ENCODE measurements at regions not wholly inside any gene's neighbourhood (a gene's known extent, or its start where the extent isn't known, plus 50 kb on each side); places are given as distances from the start of the nearest gene placed in this dataset.

DNA sequence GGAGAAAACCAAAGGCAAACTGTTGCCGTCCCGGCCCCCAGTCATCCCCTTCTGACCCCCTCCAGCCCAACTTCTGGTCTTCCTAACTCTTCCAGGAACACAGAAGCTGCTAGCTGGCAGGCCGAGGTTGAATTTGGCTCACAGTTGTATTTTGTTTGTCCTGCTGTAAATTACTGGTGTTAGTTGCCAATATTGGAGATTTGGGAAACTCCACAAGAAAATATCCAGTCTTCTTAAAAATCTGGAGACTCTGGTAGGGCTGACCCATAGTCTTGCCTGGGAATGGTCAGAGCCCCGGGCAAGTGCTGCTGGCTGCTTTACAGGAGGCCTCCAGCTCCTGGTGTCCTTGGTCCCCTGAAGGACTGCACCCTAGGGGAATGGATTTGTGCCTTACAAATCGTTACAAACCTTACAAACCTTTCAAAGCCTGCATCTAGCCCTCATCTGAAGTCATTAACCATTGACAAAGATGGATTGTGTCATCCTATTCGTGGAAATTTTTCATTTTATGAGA lies 112.0 kb upstream of the MCTP2 start:
- H3K56ac ChIP-seq (replicated peaks; ENCODE audit: insufficient read length, low read depth, low read length) = no peak overlapping the region
- peaks cover 0 to 5% (median 2%) of the 10 kb centered on the region in 4 experiments; a peak in 4 of 7 replicates for H3K4me1 ChIP-seq (replicated peaks in 1 of 4; ENCODE audit: control insufficient read depth in 3 of 4, insufficient read depth in 4 of 4, low read length in 3 of 4)
- no peak overlapping the region for H3K4ac ChIP-seq (replicated peaks; ENCODE audit: insufficient read length, low read depth, low read length)
- FAIRE-seq (no peak), DNase-seq (ENCODE audit: low read depth in 1 of 2, low spot score in 2 of 2) (no peak)
- no peaks in the 10 kb centered on the region for H3K23me2 ChIP-seq (ENCODE audit: low read depth, low read length)
- no peak overlapping the region for H2BK20ac ChIP-seq (ENCODE audit: low read length)
- no peaks in the 10 kb centered on the region for H3K79me2 ChIP-seq (ENCODE audit: control insufficient read depth in 1 of 2, insufficient read depth in 2 of 2, low read length in 2 of 2)
- H2BK120ac ChIP-seq (replicated peaks; ENCODE audit: low read depth, low read length) = no peak overlapping the region
- ChIA-PET POLR2A (ENCODE audit: partially characterized antibody) (no interaction called here), CTCF (ENCODE audit: partially characterized antibody) (interaction anchor here (0.6 to 2.1 kb wide), 69 partner anchors 8 to 1101 kb away, joined by 3 to 77 read pairs (median 4); no protein-coding TSS in a partner anchor)
- H4K91ac ChIP-seq (replicated peaks; ENCODE audit: insufficient read length, low read length) = no peak overlapping the region
- H2BK15ac ChIP-seq (ENCODE audit: low read length) = no peak overlapping the region
- H2BK12ac ChIP-seq (ENCODE audit: low read depth, low read length) = no peak overlapping the region
- H3K4me3 ChIP-seq (ENCODE audit: extremely low read depth in 1 of 4, insufficient read depth in 2 of 4, low read depth in 3 of 4, low read length in 4 of 4) = no peak overlapping the region
- H4K8ac ChIP-seq (ENCODE audit: extremely low read depth, insufficient read depth, low read length) = no peak overlapping the region
- H2AK5ac ChIP-seq (ENCODE audit: low read depth, low read length) = no peak overlapping the region
- H3K9me3 ChIP-seq (ENCODE audit: insufficient read depth in 2 of 2, low read depth in 1 of 2, low read length in 1 of 2) = no peaks in the 10 kb centered on the region
- no peak overlapping the region for H3K23ac ChIP-seq (ENCODE audit: insufficient read length)
- no peak overlapping the region for H3K9ac ChIP-seq (replicated peaks in 1 of 4; ENCODE audit: extremely low read depth in 1 of 4, low read depth in 3 of 4, low read length in 3 of 4)
- no peaks in the 10 kb centered on the region for H3K36me3 ChIP-seq (ENCODE audit: control insufficient read depth in 2 of 4, insufficient read depth in 4 of 4, low read length in 3 of 4)
- H3K4me2 ChIP-seq (ENCODE audit: insufficient read depth in 1 of 2, low read depth in 2 of 2, low read length in 2 of 2) = no peak overlapping the region
- 0 out of 2 replicates have a peak overlapping the region, but pooled peaks have one; percentile 30 for H2AFZ ChIP-seq (ENCODE audit: low read length)
- no peak overlapping the region for H3K27ac ChIP-seq (ENCODE audit: low read depth, low read length)
- no peak overlapping the region for H3K14ac ChIP-seq (ENCODE audit: insufficient read length)
- H4K20me1 ChIP-seq (replicated peaks in 1 of 2; ENCODE audit: control insufficient read depth in 1 of 2, insufficient read depth in 2 of 2, low read length in 2 of 2) = no peaks in the 10 kb centered on the region
- no peaks in the 10 kb centered on the region for H3K79me1 ChIP-seq (ENCODE audit: low read depth, low read length)
- no peak overlapping the region for H3K18ac ChIP-seq (ENCODE audit: extremely low read depth, low read length)
- no peak overlapping the region for H4K5ac ChIP-seq (ENCODE audit: insufficient read length, low read depth, low read length)
- H2BK5ac ChIP-seq (ENCODE audit: low read depth, low read length) = no peak overlapping the region
- no peaks in the 10 kb centered on the region for H3K27me3 ChIP-seq (replicated peaks in 1 of 4; ENCODE audit: control insufficient read depth in 3 of 4, extremely low read depth in 1 of 4, insufficient read depth in 3 of 4, low read length in 3 of 4)
- WGBS, 2 experiments (ENCODE audit: extremely low coverage in 1 of 2, insufficient coverage in 1 of 2, insufficient read length in 1 of 2, insufficient replicate concordance in 2 of 2, low coverage in 1 of 2, low lambda C conversion rate in 2 of 2, missing lambda C conversion rate in 1 of 2) = 84% methylated on average over 6 of the region's 6 CpGs; no CpG with 5 or more reads in 1 of the 2 experiments
- TF ChIP-seq TAF1 (IDR thresholded peaks at IDR 0.05; ENCODE audit: low read depth, low read length) (no peak), SAP30 (IDR thresholded peaks at IDR 0.05; ENCODE audit: insufficient read depth, insufficient replicate concordance, low read length) (no peak), SUZ12 (IDR thresholded peaks at IDR 0.05; ENCODE audit: low read length) (no peak), CBX8 (IDR thresholded peaks at IDR 0.05; ENCODE audit: borderline replicate concordance, low read depth, low read length) (no peak), CREB1 (IDR thresholded peaks at IDR 0.05) (no peak), SP4 (IDR thresholded peaks at IDR 0.05; ENCODE audit: low read length) (no peak), RNF2 (IDR thresholded peaks at IDR 0.05; ENCODE audit: borderline replicate concordance, low read depth, low read length, missing control alignments, poor library complexity, severe bottlenecking) (no peak), CHD2 (IDR thresholded peaks at IDR 0.05; ENCODE audit: low read length) (no peak), BCL11A (IDR thresholded peaks at IDR 0.05; ENCODE audit: low read depth in 2 of 2, low read length in 2 of 2) (no peak), NANOG (IDR thresholded peaks at IDR 0.05; ENCODE audit: insufficient read depth, low read depth, low read length, poor library complexity, severe bottlenecking) (no peak)
- TF ChIP-seq, protein P1, sequence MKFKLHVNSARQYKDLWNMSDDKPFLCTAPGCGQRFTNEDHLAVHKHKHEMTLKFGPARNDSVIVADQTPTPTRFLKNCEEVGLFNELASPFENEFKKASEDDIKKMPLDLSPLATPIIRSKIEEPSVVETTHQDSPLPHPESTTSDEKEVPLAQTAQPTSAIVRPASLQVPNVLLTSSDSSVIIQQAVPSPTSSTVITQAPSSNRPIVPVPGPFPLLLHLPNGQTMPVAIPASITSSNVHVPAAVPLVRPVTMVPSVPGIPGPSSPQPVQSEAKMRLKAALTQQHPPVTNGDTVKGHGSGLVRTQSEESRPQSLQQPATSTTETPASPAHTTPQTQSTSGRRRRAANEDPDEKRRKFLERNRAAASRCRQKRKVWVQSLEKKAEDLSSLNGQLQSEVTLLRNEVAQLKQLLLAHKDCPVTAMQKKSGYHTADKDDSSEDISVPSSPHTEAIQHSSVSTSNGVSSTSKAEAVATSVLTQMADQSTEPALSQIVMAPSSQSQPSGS (IDR thresholded peaks at IDR 0.05; ENCODE audit: low read length) = no peak
- TF ChIP-seq, protein P2, sequence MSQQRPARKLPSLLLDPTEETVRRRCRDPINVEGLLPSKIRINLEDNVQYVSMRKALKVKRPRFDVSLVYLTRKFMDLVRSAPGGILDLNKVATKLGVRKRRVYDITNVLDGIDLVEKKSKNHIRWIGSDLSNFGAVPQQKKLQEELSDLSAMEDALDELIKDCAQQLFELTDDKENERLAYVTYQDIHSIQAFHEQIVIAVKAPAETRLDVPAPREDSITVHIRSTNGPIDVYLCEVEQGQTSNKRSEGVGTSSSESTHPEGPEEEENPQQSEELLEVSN (IDR thresholded peaks at IDR 0.05) = no peak

All from H1 (cell line).